ENCODE measurements at regions not wholly inside any gene's neighbourhood (a gene's known extent, or its start where the extent isn't known, plus 50 kb on each side); places are given as distances from the start of the nearest gene placed in this dataset.
"Not testable (repeated sequence)": the region's sequence is repeated elsewhere in the genome, so short reads cannot be mapped to it uniquely, and the experiment has no call there.

DNA sequence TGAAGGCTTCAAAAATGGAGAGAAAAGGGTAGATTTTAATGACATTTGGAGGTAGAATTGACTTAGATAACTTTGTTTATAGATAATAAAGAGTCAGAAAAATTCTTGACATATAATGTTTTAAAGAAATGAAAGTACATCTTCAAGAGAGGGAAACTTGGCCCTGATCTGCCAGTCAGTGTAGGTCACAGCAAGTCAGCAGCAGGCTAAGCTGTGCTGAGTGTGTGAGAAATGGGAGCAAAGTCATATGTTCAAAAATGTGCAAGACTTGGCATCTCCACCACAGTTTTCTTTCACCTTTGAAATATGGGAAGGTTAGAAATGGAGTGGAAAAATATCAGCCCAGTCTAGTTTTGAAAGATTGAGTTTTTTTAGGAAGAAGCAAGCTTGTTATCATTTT is 1761.3 kb downstream of the KHDRBS2 start:
- TF ChIP-seq, protein P1, sequence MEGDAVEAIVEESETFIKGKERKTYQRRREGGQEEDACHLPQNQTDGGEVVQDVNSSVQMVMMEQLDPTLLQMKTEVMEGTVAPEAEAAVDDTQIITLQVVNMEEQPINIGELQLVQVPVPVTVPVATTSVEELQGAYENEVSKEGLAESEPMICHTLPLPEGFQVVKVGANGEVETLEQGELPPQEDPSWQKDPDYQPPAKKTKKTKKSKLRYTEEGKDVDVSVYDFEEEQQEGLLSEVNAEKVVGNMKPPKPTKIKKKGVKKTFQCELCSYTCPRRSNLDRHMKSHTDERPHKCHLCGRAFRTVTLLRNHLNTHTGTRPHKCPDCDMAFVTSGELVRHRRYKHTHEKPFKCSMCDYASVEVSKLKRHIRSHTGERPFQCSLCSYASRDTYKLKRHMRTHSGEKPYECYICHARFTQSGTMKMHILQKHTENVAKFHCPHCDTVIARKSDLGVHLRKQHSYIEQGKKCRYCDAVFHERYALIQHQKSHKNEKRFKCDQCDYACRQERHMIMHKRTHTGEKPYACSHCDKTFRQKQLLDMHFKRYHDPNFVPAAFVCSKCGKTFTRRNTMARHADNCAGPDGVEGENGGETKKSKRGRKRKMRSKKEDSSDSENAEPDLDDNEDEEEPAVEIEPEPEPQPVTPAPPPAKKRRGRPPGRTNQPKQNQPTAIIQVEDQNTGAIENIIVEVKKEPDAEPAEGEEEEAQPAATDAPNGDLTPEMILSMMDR (IDR thresholded peaks at IDR 0.05; ENCODE audit: poor library complexity): not testable (repeated sequence)
- TF ChIP-seq EZH2 (IDR thresholded peaks at IDR 0.05; ENCODE audit: borderline replicate concordance); EZH2phosphoT487 (IDR thresholded peaks at IDR 0.05; ENCODE audit: low read depth, severe bottlenecking, unreplicated experiment): not testable (repeated sequence)

Data from hepatocyte (in vitro differentiated cells).